Liver (tissue), 8 donors: ENCODE measurements at regions not wholly inside any gene's neighbourhood (a gene's known extent, or its start where the extent isn't known, plus 50 kb on each side); places are given as distances from the start of the nearest gene placed in this dataset.

Experiments used
- DNase-seq: peaks from one replicate; pipeline ENCODE4 v3.0.0-alpha.2; 2017; ENCODE audit warnings: low spot score
- H3K27ac ChIP-seq, 2 donors: one replicate each; pipeline ENCODE4 v1.7.0; 2013; ENCODE audit warnings: inconsistent platforms in 2 of 2, low read length in 2 of 2, control low read depth in 1 of 2, low read depth in 1 of 2, mild to moderate bottlenecking in 1 of 2
- H3K27me3 ChIP-seq, 4 donors: one replicate each; pipeline versions ENCODE4 v1.6.1 to v1.7.0; 2013; ENCODE audit warnings: low read length in 3 of 4, inconsistent platforms in 1 of 4, mild to moderate bottlenecking in 1 of 4, moderate library complexity in 1 of 4; ENCODE audit not compliant: control insufficient read depth in 4 of 4, insufficient read depth in 4 of 4
- H3K36me3 ChIP-seq, 4 donors: one replicate each; pipeline versions ENCODE4 v1.6.1 to v1.7.0; 2013; ENCODE audit warnings: low read length in 3 of 4, mild to moderate bottlenecking in 3 of 4, low read depth in 1 of 4, moderate library complexity in 1 of 4; ENCODE audit not compliant: control insufficient read depth in 4 of 4, insufficient read depth in 3 of 4
- H3K4me1 ChIP-seq, 4 donors: one replicate each; pipeline versions ENCODE4 v1.6.1 to v1.7.0; 2013; ENCODE audit warnings: low read length in 3 of 4, mild to moderate bottlenecking in 3 of 4, moderate library complexity in 1 of 4; ENCODE audit not compliant: control insufficient read depth in 4 of 4, insufficient read depth in 4 of 4
- H3K4me3 ChIP-seq, 3 donors: one replicate each; pipeline versions ENCODE4 v1.6.1 to v1.7.0; 2013; ENCODE audit warnings: low read length in 3 of 3, control low read depth in 1 of 3, low read depth in 1 of 3, mild to moderate bottlenecking in 1 of 3
- H3K9ac ChIP-seq, 2 donors: one replicate each; pipeline ENCODE4 v1.7.0; 2013; ENCODE audit warnings: low read length in 2 of 2, mild to moderate bottlenecking in 2 of 2, moderate library complexity in 2 of 2, control low read depth in 1 of 2, low read depth in 1 of 2
- H3K9me3 ChIP-seq, 4 donors: one replicate each; pipeline versions ENCODE4 v1.6.1 to v1.7.0; 2013; ENCODE audit warnings: low read length in 3 of 4; ENCODE audit not compliant: control insufficient read depth in 4 of 4
- EGR1 ChIP-seq, 2 donors: IDR thresholded peaks; 2 replicates each; pipeline ENCODE4 v1.6.1; 2016 to 2018; ENCODE audit warnings: antibody characterized with exemption in 2 of 2, low read depth in 2 of 2
- FOXA1 ChIP-seq: IDR thresholded peaks from 2 replicates; pipeline ENCODE4 v1.6.1; 2016; ENCODE audit warnings: antibody characterized with exemption
- FOXA2 ChIP-seq: IDR thresholded peaks from 2 replicates; pipeline ENCODE4 v1.6.1; 2016; ENCODE audit warnings: antibody characterized with exemption
- GABPA ChIP-seq, 2 donors: IDR thresholded peaks in 1 of 2; conservative IDR thresholded peaks in 1 of 2; 2 replicates each; pipeline ENCODE4 v1.6.1; 2016; ENCODE audit warnings: antibody characterized with exemption in 2 of 2, mild to moderate bottlenecking in 1 of 2, moderate library complexity in 1 of 2
- HNF4A ChIP-seq, 2 donors: conservative IDR thresholded peaks; 2 replicates each; pipeline ENCODE4 v1.6.1; 2016; ENCODE audit warnings: antibody characterized with exemption in 2 of 2, mild to moderate bottlenecking in 2 of 2
- HNF4G ChIP-seq: IDR thresholded peaks from 2 replicates; pipeline ENCODE4 v1.6.1; 2016; ENCODE audit warnings: antibody characterized with exemption
- JUND ChIP-seq, 2 donors: IDR thresholded peaks; 2 replicates each; pipeline ENCODE4 v1.6.1; 2016; ENCODE audit warnings: antibody characterized with exemption in 2 of 2
- RAD21 ChIP-seq, 2 donors: IDR thresholded peaks; 2 replicates each; pipeline ENCODE4 v1.6.1; 2016; ENCODE audit warnings: antibody characterized with exemption in 2 of 2, mild to moderate bottlenecking in 2 of 2
- RXRA ChIP-seq, 2 donors: IDR thresholded peaks; 2 replicates each; pipeline ENCODE4 v1.6.1; 2017 to 2018; ENCODE audit warnings: antibody characterized with exemption in 2 of 2, mild to moderate bottlenecking in 1 of 2
- SP1 ChIP-seq: IDR thresholded peaks from 2 replicates; pipeline ENCODE4 v1.6.1; 2018; ENCODE audit warnings: antibody characterized with exemption, mild to moderate bottlenecking
- TAF1 ChIP-seq: conservative IDR thresholded peaks from 2 replicates; pipeline ENCODE4 v1.6.1; 2016; ENCODE audit warnings: antibody characterized with exemption, mild to moderate bottlenecking
- YY1 ChIP-seq: IDR thresholded peaks from 2 replicates; pipeline ENCODE4 v1.6.1; 2016; ENCODE audit warnings: antibody characterized with exemption, mild to moderate bottlenecking
- WGBS: extraction: QIAGEN DNeasy Blood & Tissue Kit; methylation state at CpG from one replicate; pipeline ENCODE4 v1.1.7; 2013; 5-methylcytosine and 5-hydroxymethylcytosine counted together
- TF ChIP-seq, protein P1 (sequence below): IDR thresholded peaks from 2 replicates; pipeline ENCODE4 v1.6.1; 2016; ENCODE audit warnings: antibody characterized with exemption
- TF ChIP-seq, protein P2 (sequence below): IDR thresholded peaks from 2 replicates; pipeline ENCODE4 v1.6.1; 2016; ENCODE audit warnings: antibody characterized with exemption
- TF ChIP-seq, protein P3 (sequence below): IDR thresholded peaks from 2 replicates; pipeline ENCODE4 v1.6.1; 2016; ENCODE audit warnings: antibody characterized with exemption, mild to moderate bottlenecking
- TF ChIP-seq, protein P4 (sequence below): fragments of 150-350 bp; IDR thresholded peaks from 2 replicates; pipeline ENCODE4 v1.5.1; 2017; ENCODE audit warnings: improper control_type of control experiment, low read depth, low read length; ENCODE audit not compliant: missing input control
- TF ChIP-seq, protein P5 (sequence below): IDR thresholded peaks from 2 replicates; pipeline ENCODE4 v1.6.1; 2016; ENCODE audit warnings: antibody characterized with exemption
- donor health status: healthy.
- donor health status: healthy.
- donor health status: healthy.
- donor health status: healthy.
- donor health status: healthy.

DNA sequence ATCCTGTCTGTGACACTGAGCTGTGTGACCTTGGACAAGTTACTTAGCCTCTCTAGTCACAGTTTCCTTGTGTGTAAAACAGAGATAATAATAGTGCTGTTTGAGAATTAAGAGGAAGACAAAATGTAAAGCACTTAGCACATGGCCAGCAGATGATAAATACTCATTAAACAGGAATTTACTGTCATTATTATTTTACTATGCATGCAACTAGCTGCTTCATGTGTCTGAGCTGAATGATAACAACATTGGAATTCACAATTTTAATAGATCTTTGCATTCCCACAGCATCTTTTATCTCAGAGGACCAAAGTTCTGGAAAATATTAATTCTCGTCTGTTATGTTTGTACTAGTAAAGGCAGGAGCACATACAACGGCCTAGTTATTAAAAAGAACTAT lies 79.2 kb upstream of the TET2 start:
- DNase-seq = no peak
- TF ChIP-seq, protein P1, sequence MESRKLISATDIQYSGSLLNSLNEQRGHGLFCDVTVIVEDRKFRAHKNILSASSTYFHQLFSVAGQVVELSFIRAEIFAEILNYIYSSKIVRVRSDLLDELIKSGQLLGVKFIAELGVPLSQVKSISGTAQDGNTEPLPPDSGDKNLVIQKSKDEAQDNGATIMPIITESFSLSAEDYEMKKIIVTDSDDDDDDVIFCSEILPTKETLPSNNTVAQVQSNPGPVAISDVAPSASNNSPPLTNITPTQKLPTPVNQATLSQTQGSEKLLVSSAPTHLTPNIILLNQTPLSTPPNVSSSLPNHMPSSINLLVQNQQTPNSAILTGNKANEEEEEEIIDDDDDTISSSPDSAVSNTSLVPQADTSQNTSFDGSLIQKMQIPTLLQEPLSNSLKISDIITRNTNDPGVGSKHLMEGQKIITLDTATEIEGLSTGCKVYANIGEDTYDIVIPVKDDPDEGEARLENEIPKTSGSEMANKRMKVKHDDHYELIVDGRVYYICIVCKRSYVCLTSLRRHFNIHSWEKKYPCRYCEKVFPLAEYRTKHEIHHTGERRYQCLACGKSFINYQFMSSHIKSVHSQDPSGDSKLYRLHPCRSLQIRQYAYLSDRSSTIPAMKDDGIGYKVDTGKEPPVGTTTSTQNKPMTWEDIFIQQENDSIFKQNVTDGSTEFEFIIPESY = no peak
- TF ChIP-seq, protein P2, sequence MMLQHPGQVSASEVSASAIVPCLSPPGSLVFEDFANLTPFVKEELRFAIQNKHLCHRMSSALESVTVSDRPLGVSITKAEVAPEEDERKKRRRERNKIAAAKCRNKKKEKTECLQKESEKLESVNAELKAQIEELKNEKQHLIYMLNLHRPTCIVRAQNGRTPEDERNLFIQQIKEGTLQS = no peak
- TF ChIP-seq JUND (IDR thresholded peaks at IDR 0.05) = no peak
- TF ChIP-seq, protein P3, sequence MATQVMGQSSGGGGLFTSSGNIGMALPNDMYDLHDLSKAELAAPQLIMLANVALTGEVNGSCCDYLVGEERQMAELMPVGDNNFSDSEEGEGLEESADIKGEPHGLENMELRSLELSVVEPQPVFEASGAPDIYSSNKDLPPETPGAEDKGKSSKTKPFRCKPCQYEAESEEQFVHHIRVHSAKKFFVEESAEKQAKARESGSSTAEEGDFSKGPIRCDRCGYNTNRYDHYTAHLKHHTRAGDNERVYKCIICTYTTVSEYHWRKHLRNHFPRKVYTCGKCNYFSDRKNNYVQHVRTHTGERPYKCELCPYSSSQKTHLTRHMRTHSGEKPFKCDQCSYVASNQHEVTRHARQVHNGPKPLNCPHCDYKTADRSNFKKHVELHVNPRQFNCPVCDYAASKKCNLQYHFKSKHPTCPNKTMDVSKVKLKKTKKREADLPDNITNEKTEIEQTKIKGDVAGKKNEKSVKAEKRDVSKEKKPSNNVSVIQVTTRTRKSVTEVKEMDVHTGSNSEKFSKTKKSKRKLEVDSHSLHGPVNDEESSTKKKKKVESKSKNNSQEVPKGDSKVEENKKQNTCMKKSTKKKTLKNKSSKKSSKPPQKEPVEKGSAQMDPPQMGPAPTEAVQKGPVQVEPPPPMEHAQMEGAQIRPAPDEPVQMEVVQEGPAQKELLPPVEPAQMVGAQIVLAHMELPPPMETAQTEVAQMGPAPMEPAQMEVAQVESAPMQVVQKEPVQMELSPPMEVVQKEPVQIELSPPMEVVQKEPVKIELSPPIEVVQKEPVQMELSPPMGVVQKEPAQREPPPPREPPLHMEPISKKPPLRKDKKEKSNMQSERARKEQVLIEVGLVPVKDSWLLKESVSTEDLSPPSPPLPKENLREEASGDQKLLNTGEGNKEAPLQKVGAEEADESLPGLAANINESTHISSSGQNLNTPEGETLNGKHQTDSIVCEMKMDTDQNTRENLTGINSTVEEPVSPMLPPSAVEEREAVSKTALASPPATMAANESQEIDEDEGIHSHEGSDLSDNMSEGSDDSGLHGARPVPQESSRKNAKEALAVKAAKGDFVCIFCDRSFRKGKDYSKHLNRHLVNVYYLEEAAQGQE = no peak
- no peak for TF ChIP-seq RXRA (IDR thresholded peaks at IDR 0.05)
- no peak for TF ChIP-seq EGR1 (IDR thresholded peaks at IDR 0.05; ENCODE audit: low read depth in 2 of 2)
- TF ChIP-seq YY1 = no peak
- no peak for TF ChIP-seq HNF4A (conservative IDR thresholded peaks at IDR 0.05)
- TF ChIP-seq RAD21 (IDR thresholded peaks at IDR 0.05) = no peak
- no peak for TF ChIP-seq FOXA2
- H3K36me3 ChIP-seq = no peaks in the 10 kb centered on the region
- H3K9ac ChIP-seq = no peak overlapping the region
- no peak overlapping the region for H3K4me3 ChIP-seq
- no peaks in the 10 kb centered on the region for H3K27me3 ChIP-seq
- no peaks in the 10 kb centered on the region for H3K9me3 ChIP-seq
- 71% methylated on average over 2 of the region's 2 CpGs for WGBS
- H3K4me1 ChIP-seq = no peaks in the 10 kb centered on the region
- H3K27ac ChIP-seq = no peak overlapping the region

DNA sequence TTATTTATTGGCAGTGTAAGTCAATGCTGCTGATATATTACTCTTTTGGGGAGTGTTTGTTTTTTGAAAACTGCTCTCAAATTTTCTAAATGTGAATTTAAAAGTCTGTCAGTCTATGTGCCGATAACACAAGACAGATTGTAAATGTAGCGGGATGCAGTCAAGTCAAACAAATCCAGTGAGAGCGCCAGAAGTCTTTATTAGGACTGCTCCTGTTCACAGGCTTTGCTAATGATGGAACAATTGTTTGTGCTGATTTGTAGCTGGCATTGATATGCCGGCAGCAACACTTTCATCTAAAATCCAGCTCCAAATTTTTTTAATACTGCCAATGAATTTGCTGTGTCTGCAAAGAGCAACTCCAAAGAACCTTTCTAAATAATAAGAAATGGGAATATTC lies 78.7 kb upstream of the TET2 start:
- TF ChIP-seq FOXA2 (no peak), RXRA (IDR thresholded peaks at IDR 0.05) (no peak), EGR1 (IDR thresholded peaks at IDR 0.05; ENCODE audit: low read depth in 2 of 2) (no peak), HNF4G (no peak), GABPA (IDR thresholded peaks at IDR 0.05 in 1 of 2, conservative IDR thresholded peaks at IDR 0.05 in 1 of 2) (no peak), JUND (IDR thresholded peaks at IDR 0.05) (no peak), SP1 (no peak), RAD21 (IDR thresholded peaks at IDR 0.05) (no peak), TAF1 (no peak), HNF4A (conservative IDR thresholded peaks at IDR 0.05) (no peak), FOXA1 (no peak), YY1 (no peak)
- TF ChIP-seq, protein P2 = no peak
- TF ChIP-seq, protein P4, sequence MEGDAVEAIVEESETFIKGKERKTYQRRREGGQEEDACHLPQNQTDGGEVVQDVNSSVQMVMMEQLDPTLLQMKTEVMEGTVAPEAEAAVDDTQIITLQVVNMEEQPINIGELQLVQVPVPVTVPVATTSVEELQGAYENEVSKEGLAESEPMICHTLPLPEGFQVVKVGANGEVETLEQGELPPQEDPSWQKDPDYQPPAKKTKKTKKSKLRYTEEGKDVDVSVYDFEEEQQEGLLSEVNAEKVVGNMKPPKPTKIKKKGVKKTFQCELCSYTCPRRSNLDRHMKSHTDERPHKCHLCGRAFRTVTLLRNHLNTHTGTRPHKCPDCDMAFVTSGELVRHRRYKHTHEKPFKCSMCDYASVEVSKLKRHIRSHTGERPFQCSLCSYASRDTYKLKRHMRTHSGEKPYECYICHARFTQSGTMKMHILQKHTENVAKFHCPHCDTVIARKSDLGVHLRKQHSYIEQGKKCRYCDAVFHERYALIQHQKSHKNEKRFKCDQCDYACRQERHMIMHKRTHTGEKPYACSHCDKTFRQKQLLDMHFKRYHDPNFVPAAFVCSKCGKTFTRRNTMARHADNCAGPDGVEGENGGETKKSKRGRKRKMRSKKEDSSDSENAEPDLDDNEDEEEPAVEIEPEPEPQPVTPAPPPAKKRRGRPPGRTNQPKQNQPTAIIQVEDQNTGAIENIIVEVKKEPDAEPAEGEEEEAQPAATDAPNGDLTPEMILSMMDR = no peak
- TF ChIP-seq, protein P5, sequence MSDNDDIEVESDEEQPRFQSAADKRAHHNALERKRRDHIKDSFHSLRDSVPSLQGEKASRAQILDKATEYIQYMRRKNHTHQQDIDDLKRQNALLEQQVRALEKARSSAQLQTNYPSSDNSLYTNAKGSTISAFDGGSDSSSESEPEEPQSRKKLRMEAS = no peak
- TF ChIP-seq, protein P1 = no peak

More for the DNA sequence above, 78.7 kb upstream of the TET2 start:
- Histone ChIP-seq H3K4me1 (no peaks in the 10 kb centered on the region), H3K4me3 (no peak overlapping the region), H3K9ac (no peak overlapping the region), H3K27me3 (no peaks in the 10 kb centered on the region), H3K9me3 (no peaks in the 10 kb centered on the region), H3K27ac (no peak overlapping the region), H3K36me3 (no peaks in the 10 kb centered on the region)
- DNase-seq = no peak
- 78% methylated on average over 4 of the region's 4 CpGs for WGBS
